Prostate gland (tissue), 2 donors: ENCODE measurements at regions not wholly inside any gene's neighbourhood (a gene's known extent, or its start where the extent isn't known, plus 50 kb on each side); places are given as distances from the start of the nearest gene placed in this dataset.

Experiments used
- DNase-seq: peaks from one replicate; pipeline ENCODE4 v3.0.0-alpha.2; 2019; ENCODE audit warnings: low spot score
- H3K27ac ChIP-seq, 2 donors: fragments of 200-600 bp; sonication (generic); 2 replicates each; pipeline ENCODE4 v1.5.1; 2017 to 2019
- H3K27me3 ChIP-seq: fragments of 200-600 bp; sonication (generic); replicated peaks from 2 replicates; pipeline ENCODE4 v1.5.1; 2019; ENCODE audit not compliant: insufficient read depth
- H3K36me3 ChIP-seq, 2 donors: fragments of 200-600 bp; sonication (generic); 1 replicate in 1 of 2; 2 replicates in 1 of 2; pipeline versions ENCODE4 v1.5.1 to v1.8.1; 2017 to 2019
- H3K4me1 ChIP-seq: fragments of 200-600 bp; sonication (generic); replicated peaks from 2 replicates; pipeline ENCODE4 v1.5.1; 2019
- H3K4me3 ChIP-seq, 2 donors: fragments of 200-600 bp; sonication (generic); 2 replicates each; pipeline ENCODE4 v1.5.1; 2017 to 2019
- H3K9me3 ChIP-seq: fragments of 200-600 bp; sonication (generic); 2 replicates; pipeline ENCODE4 v1.5.1; 2017
- CTCF ChIP-seq, 4 experiments: fragments of 200-600 bp in 2 of 4; fragments of 450-650 bp in 2 of 4; sonication (generic) in 2 of 4; IDR thresholded peaks; 1 replicate in 3 of 4; 2 replicates in 1 of 4; pipeline ENCODE4 v1.5.1; 2016 to 2019; ENCODE audit warnings: antibody characterized with exemption in 4 of 4, mild to moderate bottlenecking in 2 of 4, moderate library complexity in 2 of 4
- POLR2A ChIP-seq: fragments of 450-650 bp; IDR thresholded peaks from one replicate; pipeline ENCODE4 v1.6.1; 2016; ENCODE audit warnings: antibody characterized with exemption, mild to moderate bottlenecking
- POLR2AphosphoS5 ChIP-seq: sonication (generic); formaldehyde crosslinking; IDR thresholded peaks from one replicate; pipeline ENCODE4 v1.6.1; 2017; ENCODE audit warnings: antibody characterized with exemption
- WGBS: methylation state at CpG from one replicate; pipeline ENCODE4 v1.1.5; 2018; 5-methylcytosine and 5-hydroxymethylcytosine counted together
- intact Hi-C: fragments of 100-400 bp; cut with DNase I; formaldehyde crosslinking; loops from one replicate; pipeline ENCODE4 v1.14.2; 2022

DNA sequence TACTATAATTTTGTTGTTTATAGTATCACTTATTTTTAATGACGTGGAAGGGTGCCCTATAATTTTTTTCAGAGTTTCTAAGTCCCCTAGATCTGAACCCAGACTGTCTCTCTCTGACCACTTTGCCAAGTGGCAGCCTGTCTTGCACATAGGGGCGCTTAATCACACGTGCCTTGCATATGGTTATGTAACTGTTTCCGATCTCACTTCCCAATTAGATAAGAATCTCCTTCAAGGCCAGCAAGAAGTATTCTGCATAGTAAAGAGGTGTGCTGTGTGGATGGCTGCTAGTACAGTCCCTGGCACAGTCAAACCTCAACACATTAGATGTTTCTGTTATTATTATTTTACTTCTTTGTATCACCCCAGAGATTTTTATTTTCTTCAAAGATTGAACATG is 197.8 kb upstream of the SIX2 start:
- intact Hi-C loops = no loop called here
- Histone ChIP-seq H3K27ac (no peak overlapping the region), H3K27me3 (no peaks in the 10 kb centered on the region), H3K36me3 (no peaks in the 10 kb centered on the region), H3K4me3 (no peak overlapping the region), H3K4me1 (no peaks in the 10 kb centered on the region), H3K9me3 (no peaks in the 10 kb centered on the region)
- TF ChIP-seq CTCF (IDR thresholded peaks at IDR 0.05) (no peak), POLR2AphosphoS5 (no peak), POLR2A (no peak)
- 29% methylated on average over 4 of the region's 4 CpGs for WGBS
- no peak for DNase-seq

- H3K36me3 ChIP-seq = no peaks in the 10 kb centered on the region
- no peaks in the 10 kb centered on the region for H3K27me3 ChIP-seq
- no peak overlapping the region for H3K27ac ChIP-seq
- 77% methylated on average over 8 of the region's 8 CpGs for WGBS
- no peak overlapping the region for H3K4me3 ChIP-seq
- no peaks in the 10 kb centered on the region for H3K4me1 ChIP-seq
- TF ChIP-seq POLR2AphosphoS5 (no peak), POLR2A (no peak), CTCF (IDR thresholded peaks at IDR 0.05) (no peak)
- intact Hi-C loops = no loop called here
- DNase-seq = no peak
- H3K9me3 ChIP-seq = no peaks in the 10 kb centered on the region
Measured at GRCh38 chr2:45205985-45206384, 196.7 kb upstream of the SIX2 start.

GRCh38 chr2:45205480-45205879 is 196.2 kb upstream of the SIX2 start:
- no peak for DNase-seq
- H3K27me3 ChIP-seq = no peaks in the 10 kb centered on the region
- no peaks in the 10 kb centered on the region for H3K36me3 ChIP-seq
- no peak for TF ChIP-seq POLR2AphosphoS5
- no peak for TF ChIP-seq CTCF (IDR thresholded peaks at IDR 0.05)
- no peak overlapping the region for H3K4me3 ChIP-seq
- no peaks in the 10 kb centered on the region for H3K4me1 ChIP-seq
- intact Hi-C loops = no loop called here
- no peaks in the 10 kb centered on the region for H3K9me3 ChIP-seq
- H3K27ac ChIP-seq = no peak overlapping the region
- WGBS = 93% methylated on average over 4 of the region's 4 CpGs

- Histone ChIP-seq H3K4me1 (no peaks in the 10 kb centered on the region), H3K36me3 (no peaks in the 10 kb centered on the region), H3K9me3 (no peaks in the 10 kb centered on the region), H3K27ac (no peak overlapping the region), H3K27me3 (no peaks in the 10 kb centered on the region), H3K4me3 (no peak overlapping the region)
- TF ChIP-seq CTCF (IDR thresholded peaks at IDR 0.05) (no peak), POLR2A (no peak), POLR2AphosphoS5 (no peak)
- no peak for DNase-seq
- intact Hi-C loops = no loop called here
Measured at GRCh38 chr2:45203400-45203799, 194.1 kb upstream of the SIX2 start.

DNA sequence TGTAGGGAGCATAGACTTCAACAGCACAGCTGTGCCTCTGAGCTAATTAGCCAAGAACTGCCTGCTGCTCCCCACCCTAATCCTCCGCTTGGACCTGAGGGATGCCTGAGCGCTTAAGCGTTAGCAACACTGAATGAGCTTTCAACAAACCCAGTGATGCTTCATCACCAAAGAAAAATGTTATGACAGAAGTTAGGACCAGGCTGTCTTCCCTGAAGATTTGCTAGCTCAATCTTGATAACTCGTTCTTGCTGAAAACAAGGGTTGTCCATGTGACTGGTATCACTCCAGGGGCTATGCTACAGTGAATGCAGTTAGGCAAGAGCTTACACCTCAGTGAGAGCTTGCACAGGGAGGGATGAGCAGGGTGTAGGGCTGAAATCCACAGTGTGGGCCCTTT is 190.7 kb upstream of the SIX2 start:
- no peaks in the 10 kb centered on the region for H3K27me3 ChIP-seq
- DNase-seq = no peak
- intact Hi-C loops = no loop called here
- H3K4me3 ChIP-seq = no peak overlapping the region
- 94% methylated on average over 4 of the region's 4 CpGs for WGBS
- TF ChIP-seq POLR2A (no peak), CTCF (IDR thresholded peaks at IDR 0.05) (no peak), POLR2AphosphoS5 (no peak)
- H3K36me3 ChIP-seq = no peaks in the 10 kb centered on the region
- H3K9me3 ChIP-seq = no peaks in the 10 kb centered on the region
- H3K4me1 ChIP-seq = no peaks in the 10 kb centered on the region
- H3K27ac ChIP-seq = no peak overlapping the region
